SK-N-SH treated with all-trans-retinoic acid at 6 μM for 48 hours (cell line): ENCODE measurements at regions not wholly inside any gene's neighbourhood (a gene's known extent, or its start where the extent isn't known, plus 50 kb on each side); places are given as distances from the start of the nearest gene placed in this dataset.

Source experiments
- BACH2 ChIP-seq: fragments of 250-450 bp; sonication (Bioruptor Pico); IDR thresholded peaks from 2 replicates; pipeline ENCODE4 v1.9.0; 2021; ENCODE audit warnings: mild to moderate bottlenecking, borderline replicate concordance
- CREB5 ChIP-seq: fragments of 250-450 bp; sonication (Bioruptor Pico); IDR thresholded peaks from 2 replicates; pipeline ENCODE4 v1.5.1; 2020; ENCODE audit warnings: low read depth, mild to moderate bottlenecking, moderate library complexity
- CSRNP3 ChIP-seq: fragments of 250-450 bp; sonication (Bioruptor Pico); IDR thresholded peaks from 2 replicates; pipeline ENCODE4 v1.5.1; 2021; ENCODE audit warnings: mild to moderate bottlenecking, moderate library complexity
- GLIS3 ChIP-seq: fragments of 250-450 bp; sonication (Bioruptor Pico); IDR thresholded peaks from 2 replicates; pipeline ENCODE4 v1.5.0; 2020; ENCODE audit warnings: mild to moderate bottlenecking, moderate library complexity
- PATZ1 ChIP-seq: fragments of 250-450 bp; sonication (Bioruptor Pico); IDR thresholded peaks from 2 replicates; pipeline ENCODE4 v1.8.0; 2020; ENCODE audit warnings: mild to moderate bottlenecking, moderate library complexity, borderline replicate concordance
- POU6F1 ChIP-seq: fragments of 250-450 bp; sonication (Bioruptor Pico); IDR thresholded peaks from 2 replicates; pipeline ENCODE4 v1.8.0; 2021; ENCODE audit warnings: low read depth, mild to moderate bottlenecking, moderate library complexity, borderline replicate concordance
- PPARA ChIP-seq: fragments of 250-450 bp; sonication (Bioruptor Pico); IDR thresholded peaks from 2 replicates; pipeline ENCODE4 v1.5.0; 2020; ENCODE audit warnings: mild to moderate bottlenecking, borderline replicate concordance
- ZFP3 ChIP-seq: fragments of 250-450 bp; sonication (Bioruptor Pico); IDR thresholded peaks from 2 replicates; pipeline ENCODE4 v1.5.0; 2020; ENCODE audit warnings: mild to moderate bottlenecking, moderate library complexity
- ZNF565 ChIP-seq: fragments of 450-650 bp; formaldehyde crosslinking; conservative IDR thresholded peaks from 2 replicates; pipeline ENCODE4 v1.5.0; 2020; ENCODE audit warnings: low read depth, mild to moderate bottlenecking, moderate library complexity
- ZNF70 ChIP-seq: fragments of 450-650 bp; formaldehyde crosslinking; IDR thresholded peaks from 2 replicates; pipeline ENCODE4 v1.5.0; 2020; ENCODE audit warnings: mild to moderate bottlenecking, moderate library complexity

- TF ChIP-seq ZFP3 (CRISPR knock-in tag) (no peak), PPARA (CRISPR knock-in tag) (no peak), ZNF565 (no peak), GLIS3 (CRISPR knock-in tag) (no peak), PATZ1 (CRISPR knock-in tag) (no peak), BACH2 (CRISPR knock-in tag) (no peak), CSRNP3 (CRISPR knock-in tag) (no peak), CREB5 (CRISPR knock-in tag) (no peak), ZNF70 (CRISPR knock-in tag) (no peak), POU6F1 (no peak)
Observed at GRCh38 chr2:67103157-67103556, 294.0 kb upstream of the ETAA1 start.
